Endothelial cell (in vitro differentiated cells): ENCODE measurements at regions not wholly inside any gene's neighbourhood (a gene's known extent, or its start where the extent isn't known, plus 50 kb on each side); places are given as distances from the start of the nearest gene placed in this dataset.

Experiments
- DNase-seq: peaks from one replicate; pipeline ENCODE4 v3.0.0; 2021; ENCODE audit warnings: low spot score
- H3K27ac Mint-ChIP-seq: one replicate; pipeline ENCODE4 v1.8.0; 2021; ENCODE audit warnings: mixed read lengths, inconsistent platforms; ENCODE audit not compliant: unreplicated experiment
- H3K27me3 Mint-ChIP-seq: one replicate; pipeline ENCODE4 v1.8.0; 2021; ENCODE audit warnings: mild to moderate bottlenecking, moderate library complexity, mixed read lengths, inconsistent platforms; ENCODE audit not compliant: unreplicated experiment
- H3K36me3 Mint-ChIP-seq: one replicate; pipeline ENCODE4 v1.8.0; 2021; ENCODE audit warnings: mild to moderate bottlenecking, low read depth, mixed read lengths, inconsistent platforms; ENCODE audit not compliant: unreplicated experiment
- H3K4me1 Mint-ChIP-seq: one replicate; pipeline ENCODE4 v1.8.0; 2021; ENCODE audit warnings: mild to moderate bottlenecking, mixed read lengths, inconsistent platforms; ENCODE audit not compliant: unreplicated experiment
- H3K4me3 Mint-ChIP-seq: one replicate; pipeline ENCODE4 v1.8.0; 2021; ENCODE audit warnings: mild to moderate bottlenecking, mixed read lengths, inconsistent platforms; ENCODE audit not compliant: unreplicated experiment
- H3K9me3 Mint-ChIP-seq: one replicate; pipeline ENCODE4 v1.8.0; 2021; ENCODE audit warnings: mixed read lengths, inconsistent platforms; ENCODE audit not compliant: unreplicated experiment
- CTCF ChIP-seq: fragments of 200-600 bp; sonication (generic); IDR thresholded peaks from one replicate; pipeline ENCODE4 v1.5.0; 2021; ENCODE audit warnings: antibody characterized with exemption; ENCODE audit not compliant: unreplicated experiment

GRCh38 chr7:106392590-106392989 lies 107.8 kb upstream of the NAMPT start:
- H3K4me3 Mint-ChIP-seq, result no peak overlapping the region
- H3K27me3 Mint-ChIP-seq, result no peaks in the 10 kb centered on the region
- no peak for DNase-seq
- H3K27ac Mint-ChIP-seq, result no peak overlapping the region
- no peak for TF ChIP-seq CTCF
- peaks cover 4% of the 10 kb centered on the region for H3K4me1 Mint-ChIP-seq
- H3K36me3 Mint-ChIP-seq, result no peaks in the 10 kb centered on the region
- no peaks in the 10 kb centered on the region for H3K9me3 Mint-ChIP-seq

- Mint-ChIP-seq H3K27ac (no peak overlapping the region), H3K4me1 (peaks cover 4% of the 10 kb centered on the region), H3K27me3 (no peaks in the 10 kb centered on the region), H3K9me3 (no peaks in the 10 kb centered on the region), H3K4me3 (no peak overlapping the region), H3K36me3 (no peaks in the 10 kb centered on the region)
- DNase-seq, result no peak
- no peak for TF ChIP-seq CTCF
Measured at GRCh38 chr7:106392144-106392543, 107.4 kb upstream of the NAMPT start.

GRCh38 chr7:106386958-106387357 lies 102.2 kb upstream of the NAMPT start:
- Mint-ChIP-seq H3K27ac (no peak overlapping the region), H3K4me1 (no peaks in the 10 kb centered on the region), H3K27me3 (no peaks in the 10 kb centered on the region), H3K9me3 (no peaks in the 10 kb centered on the region), H3K36me3 (no peaks in the 10 kb centered on the region), H3K4me3 (no peak overlapping the region)
- no peak for DNase-seq
- TF ChIP-seq CTCF, result no peak

GRCh38 chr7:106384373-106384772 lies 99.6 kb upstream of the NAMPT start:
- Mint-ChIP-seq H3K27ac (no peak overlapping the region), H3K9me3 (no peaks in the 10 kb centered on the region), H3K27me3 (no peaks in the 10 kb centered on the region), H3K4me3 (no peak overlapping the region), H3K4me1 (peaks cover 2% of the 10 kb centered on the region), H3K36me3 (no peaks in the 10 kb centered on the region)
- TF ChIP-seq CTCF, result no peak
- no peak for DNase-seq

- Mint-ChIP-seq H3K9me3 (no peaks in the 10 kb centered on the region), H3K4me3 (no peak overlapping the region), H3K36me3 (no peaks in the 10 kb centered on the region), H3K27me3 (no peaks in the 10 kb centered on the region), H3K27ac (no peak overlapping the region), H3K4me1 (peaks cover 2% of the 10 kb centered on the region)
- no peak for DNase-seq
- TF ChIP-seq CTCF, result no peak
Measured at GRCh38 chr7:106382929-106383328, 98.1 kb upstream of the NAMPT start.
